GM12874 (cell line): ENCODE measurements at regions not wholly inside any gene's neighbourhood (a gene's known extent, or its start where the extent isn't known, plus 50 kb on each side); places are given as distances from the start of the nearest gene placed in this dataset.
A peak's percentile ranks its signal among the peaks of the same experiment; 100 is the strongest.

Experiments used
- TF ChIP-seq, protein P1 (sequence below): IDR thresholded peaks from 2 replicates; pipeline ENCODE4 v1.5.1; 2011; ENCODE audit warnings: low read depth, mild to moderate bottlenecking, control low read depth, low read length, moderate library complexity; ENCODE audit not compliant: insufficient read depth

GRCh38 chr16:82236415-82236814, 66.4 kb upstream of the MPHOSPH6 start:
- TF ChIP-seq, protein P1, sequence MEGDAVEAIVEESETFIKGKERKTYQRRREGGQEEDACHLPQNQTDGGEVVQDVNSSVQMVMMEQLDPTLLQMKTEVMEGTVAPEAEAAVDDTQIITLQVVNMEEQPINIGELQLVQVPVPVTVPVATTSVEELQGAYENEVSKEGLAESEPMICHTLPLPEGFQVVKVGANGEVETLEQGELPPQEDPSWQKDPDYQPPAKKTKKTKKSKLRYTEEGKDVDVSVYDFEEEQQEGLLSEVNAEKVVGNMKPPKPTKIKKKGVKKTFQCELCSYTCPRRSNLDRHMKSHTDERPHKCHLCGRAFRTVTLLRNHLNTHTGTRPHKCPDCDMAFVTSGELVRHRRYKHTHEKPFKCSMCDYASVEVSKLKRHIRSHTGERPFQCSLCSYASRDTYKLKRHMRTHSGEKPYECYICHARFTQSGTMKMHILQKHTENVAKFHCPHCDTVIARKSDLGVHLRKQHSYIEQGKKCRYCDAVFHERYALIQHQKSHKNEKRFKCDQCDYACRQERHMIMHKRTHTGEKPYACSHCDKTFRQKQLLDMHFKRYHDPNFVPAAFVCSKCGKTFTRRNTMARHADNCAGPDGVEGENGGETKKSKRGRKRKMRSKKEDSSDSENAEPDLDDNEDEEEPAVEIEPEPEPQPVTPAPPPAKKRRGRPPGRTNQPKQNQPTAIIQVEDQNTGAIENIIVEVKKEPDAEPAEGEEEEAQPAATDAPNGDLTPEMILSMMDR = no peak

DNA sequence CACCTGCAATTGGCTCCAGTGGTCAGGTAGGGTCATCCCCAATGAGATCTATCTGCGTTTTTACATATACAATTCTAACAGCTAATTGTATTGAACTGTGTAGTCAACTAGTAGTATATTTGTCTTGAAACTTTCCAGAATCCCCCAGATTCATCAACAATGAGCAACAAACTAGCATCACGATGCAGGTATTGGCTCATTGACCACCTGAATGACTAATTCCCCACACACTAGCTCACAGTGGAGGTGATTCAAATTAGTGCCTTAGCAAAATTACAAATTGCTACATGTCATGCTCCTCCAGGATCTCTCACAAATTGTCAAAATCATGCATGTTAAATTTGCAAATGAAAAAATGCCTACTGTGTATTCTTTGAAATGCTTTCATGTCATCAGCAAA, 62.8 kb upstream of the MPHOSPH6 start:
- TF ChIP-seq, protein P1 = no peak

DNA sequence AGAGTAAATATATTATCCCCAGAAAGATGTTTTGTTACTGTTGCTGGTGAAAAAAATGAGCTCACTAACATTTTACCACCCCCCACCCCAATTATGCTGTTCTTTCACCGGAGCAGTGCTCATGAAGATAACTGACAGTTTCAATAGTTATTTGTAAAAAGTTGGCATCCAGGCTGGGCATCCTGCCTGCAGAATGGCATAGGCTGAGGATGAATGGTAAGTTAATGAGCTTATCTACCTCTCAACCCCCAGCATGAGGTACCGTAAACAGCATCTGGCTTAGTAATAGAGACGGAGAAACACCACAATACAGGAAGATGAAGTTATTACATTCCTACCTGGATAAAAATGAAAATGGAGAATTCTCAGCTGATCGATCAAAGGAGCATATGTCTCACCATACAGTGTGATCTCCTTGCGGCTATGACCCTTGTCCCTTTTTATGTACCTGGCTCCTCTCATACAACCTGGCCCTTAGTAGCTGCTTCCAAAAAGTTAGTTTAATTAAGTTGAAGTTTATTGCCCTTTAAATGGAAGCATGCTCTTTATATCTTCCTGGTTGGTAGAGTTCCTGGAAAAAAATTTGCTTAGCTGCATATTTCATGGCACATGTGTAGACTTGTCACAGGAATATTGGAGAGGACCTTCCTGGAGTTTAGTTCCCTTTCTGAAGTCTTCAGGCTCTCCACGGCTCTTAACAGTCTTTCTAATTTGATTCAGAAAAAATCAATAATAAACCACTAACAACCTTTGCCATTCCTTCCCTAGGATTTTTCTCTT, 61.2 kb upstream of the MPHOSPH6 start:
- TF ChIP-seq, protein P1 = no peak

GRCh38 chr16:82229800-82230619, 60.0 kb upstream of the MPHOSPH6 start:
- TF ChIP-seq, protein P1 = peak; percentile 83

- TF ChIP-seq, protein P1 = no peak
Measured at GRCh38 chr16:82226327-82226726, 56.3 kb upstream of the MPHOSPH6 start.

- TF ChIP-seq, protein P1 = no peak
Measured at GRCh38 chr16:82224821-82225220, 54.8 kb upstream of the MPHOSPH6 start.

- TF ChIP-seq, protein P1 = no peak
Measured at GRCh38 chr16:82220541-82220940, 50.5 kb upstream of the MPHOSPH6 start.
